Gastroesophageal sphincter (tissue), 4 donors: ENCODE measurements at regions not wholly inside any gene's neighbourhood (a gene's known extent, or its start where the extent isn't known, plus 50 kb on each side); places are given as distances from the start of the nearest gene placed in this dataset.
"Not testable (repeated sequence)": the region's sequence is repeated elsewhere in the genome, so short reads cannot be mapped to it uniquely, and the experiment has no call there.

Experiments
- ATAC-seq: fragments of 150-250 bp; one replicate; pipeline ENCODE4 v1.9.1; 2016; ENCODE audit warnings: mild to moderate bottlenecking, moderate library complexity
- H3K27ac ChIP-seq, 4 donors: fragments of 200-600 bp; sonication (generic) in 3 of 4; 1 replicate in 3 of 4; 2 replicates in 1 of 4; pipeline ENCODE4 v1.5.1; 2016 to 2019
- H3K27me3 ChIP-seq: fragments of 200-600 bp; sonication (generic); one replicate; pipeline ENCODE4 v1.5.1; 2019
- H3K36me3 ChIP-seq, 2 donors: fragments of 200-600 bp; sonication (generic); one replicate each; pipeline ENCODE4 v1.5.1; 2019; ENCODE audit warnings: control low read depth in 1 of 2
- H3K4me1 ChIP-seq, 3 donors: fragments of 200-600 bp; sonication (generic); 1 replicate in 2 of 3; 2 replicates in 1 of 3; pipeline ENCODE4 v1.5.1; 2016 to 2019; ENCODE audit warnings: control low read depth in 2 of 3
- H3K4me3 ChIP-seq, 2 donors: fragments of 200-600 bp; sonication (generic); one replicate each; pipeline ENCODE4 v1.5.1; 2019; ENCODE audit warnings: mild to moderate bottlenecking in 1 of 2, moderate library complexity in 1 of 2
- H3K9me3 ChIP-seq, 3 donors: fragments of 200-600 bp; sonication (generic); one replicate each; pipeline ENCODE4 v1.5.1; 2017 to 2019; ENCODE audit warnings: control low read depth in 2 of 3
- EP300 ChIP-seq: sonication (generic); formaldehyde crosslinking; IDR thresholded peaks from one replicate; pipeline ENCODE4 v1.6.1; 2017; ENCODE audit warnings: antibody characterized with exemption, mild to moderate bottlenecking
- POLR2A ChIP-seq, 2 donors: fragments of 450-650 bp; IDR thresholded peaks; one replicate each; pipeline ENCODE4 v1.6.1; 2017; ENCODE audit warnings: antibody characterized with exemption in 2 of 2, mild to moderate bottlenecking in 2 of 2, moderate library complexity in 1 of 2
- POLR2AphosphoS5 ChIP-seq: sonication (generic); formaldehyde crosslinking; IDR thresholded peaks from one replicate; pipeline ENCODE4 v1.6.1; 2017; ENCODE audit warnings: antibody characterized with exemption
- WGBS, 2 donors: methylation state at CpG; one replicate each; pipeline ENCODE4 v1.1.5; 2018; ENCODE audit warnings: low coverage in 1 of 2; 5-methylcytosine and 5-hydroxymethylcytosine counted together
- TF ChIP-seq, protein P1 (sequence below), 4 experiments: fragments of 200-600 bp in 2 of 4; fragments of 450-650 bp in 2 of 4; sonication (generic) in 1 of 4; IDR thresholded peaks; one replicate each; pipeline ENCODE4 v1.5.1; 2017 to 2019; ENCODE audit warnings: antibody characterized with exemption in 4 of 4, mild to moderate bottlenecking in 2 of 4, moderate library complexity in 2 of 4

DNA sequence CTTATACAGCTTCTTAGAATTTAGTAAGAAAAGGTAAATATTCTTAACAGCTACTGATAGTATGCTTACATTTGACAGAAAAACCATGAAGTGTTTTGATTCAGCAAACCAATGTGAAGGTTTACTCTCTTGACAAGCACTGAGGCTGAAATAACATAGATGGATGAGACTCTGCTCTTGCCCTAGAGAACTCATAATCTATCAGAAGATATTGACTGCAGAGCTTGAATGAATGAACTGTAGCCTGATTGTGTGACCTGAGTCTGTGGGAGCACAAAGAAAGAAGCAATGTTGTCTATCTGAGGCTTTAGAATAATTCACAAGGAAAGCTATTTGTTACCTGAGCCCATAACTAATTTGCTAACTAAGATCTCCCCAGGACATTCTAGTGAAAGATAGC, 1235.3 kb downstream of the OLFM4 start:
- TF ChIP-seq POLR2A (IDR thresholded peaks at IDR 0.05) (no peak), EP300 (no peak)
- TF ChIP-seq, protein P1, sequence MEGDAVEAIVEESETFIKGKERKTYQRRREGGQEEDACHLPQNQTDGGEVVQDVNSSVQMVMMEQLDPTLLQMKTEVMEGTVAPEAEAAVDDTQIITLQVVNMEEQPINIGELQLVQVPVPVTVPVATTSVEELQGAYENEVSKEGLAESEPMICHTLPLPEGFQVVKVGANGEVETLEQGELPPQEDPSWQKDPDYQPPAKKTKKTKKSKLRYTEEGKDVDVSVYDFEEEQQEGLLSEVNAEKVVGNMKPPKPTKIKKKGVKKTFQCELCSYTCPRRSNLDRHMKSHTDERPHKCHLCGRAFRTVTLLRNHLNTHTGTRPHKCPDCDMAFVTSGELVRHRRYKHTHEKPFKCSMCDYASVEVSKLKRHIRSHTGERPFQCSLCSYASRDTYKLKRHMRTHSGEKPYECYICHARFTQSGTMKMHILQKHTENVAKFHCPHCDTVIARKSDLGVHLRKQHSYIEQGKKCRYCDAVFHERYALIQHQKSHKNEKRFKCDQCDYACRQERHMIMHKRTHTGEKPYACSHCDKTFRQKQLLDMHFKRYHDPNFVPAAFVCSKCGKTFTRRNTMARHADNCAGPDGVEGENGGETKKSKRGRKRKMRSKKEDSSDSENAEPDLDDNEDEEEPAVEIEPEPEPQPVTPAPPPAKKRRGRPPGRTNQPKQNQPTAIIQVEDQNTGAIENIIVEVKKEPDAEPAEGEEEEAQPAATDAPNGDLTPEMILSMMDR (IDR thresholded peaks at IDR 0.05): no peak
- Histone ChIP-seq H3K4me3 (no peak overlapping the region), H3K36me3 (no peaks in the 10 kb centered on the region), H3K27ac (no peak overlapping the region), H3K4me1 (no peaks in the 10 kb centered on the region), H3K27me3 (no peaks in the 10 kb centered on the region), H3K9me3 (no peaks in the 10 kb centered on the region)
- no peak for ATAC-seq

DNA sequence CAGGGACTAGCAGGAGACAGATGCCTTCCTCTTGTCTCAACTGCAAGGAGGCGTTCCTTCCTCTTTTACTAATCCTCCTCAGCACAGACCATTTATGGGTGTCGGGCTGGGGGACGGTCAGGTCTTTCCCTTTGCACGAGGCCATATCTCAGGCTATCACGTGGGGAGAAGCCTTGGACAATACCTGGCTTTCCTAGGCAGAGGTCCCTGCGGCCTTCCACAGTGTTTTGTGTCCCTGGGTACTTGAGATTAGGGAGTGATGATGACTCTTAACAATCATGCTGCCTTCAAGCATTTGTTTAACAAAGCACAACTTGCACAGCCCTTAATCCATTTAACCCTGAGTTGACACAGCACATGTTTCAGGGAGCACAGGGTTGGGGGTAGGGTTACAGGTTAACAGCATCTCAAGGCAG, 1238.6 kb downstream of the OLFM4 start:
- not testable (repeated sequence) for H3K4me3 ChIP-seq, ATAC-seq, H3K27me3 ChIP-seq, H3K9me3 ChIP-seq, H3K4me1 ChIP-seq, H3K27ac ChIP-seq, H3K36me3 ChIP-seq
- WGBS, 2 donors: 51% methylated on average over 6 of the region's 6 CpGs; no CpG with 5 or more reads in 1 of the 2 donors

DNA sequence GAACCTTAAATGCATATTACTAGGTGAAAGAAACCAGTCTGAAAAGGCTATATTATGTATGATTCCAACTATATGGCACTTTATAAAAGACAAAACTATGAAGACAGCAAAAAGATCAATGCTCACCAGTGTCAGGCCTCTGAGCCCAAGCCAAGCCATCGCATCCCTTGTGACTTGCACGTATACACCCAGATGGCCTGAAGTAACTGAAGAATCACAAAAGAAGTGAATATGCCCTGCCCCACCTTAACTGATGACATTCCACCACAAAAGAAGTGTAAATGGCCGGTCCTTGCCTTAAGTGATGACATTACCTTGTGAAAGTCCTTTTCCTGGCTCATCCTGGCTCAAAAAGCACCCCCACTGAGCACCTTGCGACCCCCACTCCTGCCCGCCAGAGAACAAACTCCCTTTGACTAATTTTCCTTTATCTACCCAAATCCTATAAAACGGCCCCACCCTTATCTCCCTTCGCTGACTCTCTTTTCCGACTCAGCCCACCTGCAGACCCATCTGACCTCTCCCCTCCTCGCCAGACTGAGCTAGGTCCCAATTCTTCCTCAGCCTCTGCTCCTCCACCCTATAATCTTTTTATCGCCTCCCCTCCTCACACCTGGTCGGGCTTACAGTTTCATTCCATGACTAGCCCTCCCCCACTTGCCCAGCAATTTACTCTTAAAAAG, 1239.5 kb downstream of the OLFM4 start:
- ATAC-seq, H3K27ac ChIP-seq, H3K4me1 ChIP-seq, H3K27me3 ChIP-seq, H3K4me3 ChIP-seq, H3K9me3 ChIP-seq, H3K36me3 ChIP-seq: not testable (repeated sequence)
- 83 to 85% methylated on average over 5 to 11 of the region's 11 CpGs for WGBS, 2 donors

DNA sequence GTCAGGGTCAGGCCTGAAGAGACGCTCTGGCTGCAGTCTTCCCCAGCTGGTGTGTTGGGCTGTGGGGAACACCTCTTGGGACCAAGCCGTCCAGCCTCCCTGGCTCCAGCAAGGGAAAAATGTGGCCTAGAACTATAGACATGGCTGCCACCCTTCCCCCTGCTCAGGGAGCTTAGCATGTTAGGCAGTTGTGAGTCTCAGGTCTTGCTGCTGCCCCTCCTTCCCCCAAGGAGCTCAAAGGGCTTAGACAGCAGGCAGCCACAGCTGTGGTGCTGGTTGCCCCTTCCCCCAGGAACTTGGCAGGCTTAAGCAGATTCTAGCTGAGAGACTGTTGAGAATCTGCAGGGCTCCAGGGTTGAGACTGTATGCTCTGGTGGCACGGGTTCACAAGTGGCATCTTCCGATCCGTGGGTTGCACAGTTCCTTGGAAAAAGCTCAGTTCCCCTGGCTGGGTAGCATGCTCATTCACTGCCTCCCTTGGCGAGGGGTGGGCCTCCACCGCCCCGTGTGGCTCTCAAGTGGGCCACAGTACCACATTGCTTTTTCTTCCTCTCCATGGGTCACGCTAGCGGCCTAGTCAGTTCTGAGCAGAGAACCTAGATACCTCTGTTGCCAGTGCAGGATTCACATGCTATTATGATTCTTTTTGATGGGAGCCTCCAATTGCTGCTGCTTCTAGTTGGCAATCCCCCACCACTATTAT, 1258.6 kb downstream of the OLFM4 start:
- WGBS, 2 donors: 96% methylated on average over 7 of the region's 10 CpGs; no CpG with 5 or more reads in 1 of the 2 donors
- no peak overlapping the region for H3K27ac ChIP-seq
- H3K9me3 ChIP-seq: peaks cover 0 to 23% (median 0%) of the 10 kb centered on the region in 3 donors
- H3K36me3 ChIP-seq: no peaks in the 10 kb centered on the region
- TF ChIP-seq EP300 (no peak), POLR2A (IDR thresholded peaks at IDR 0.05) (no peak), POLR2AphosphoS5 (no peak)
- TF ChIP-seq, protein P1 (IDR thresholded peaks at IDR 0.05): no peak
- H3K4me3 ChIP-seq: no peak overlapping the region
- H3K4me1 ChIP-seq: no peaks in the 10 kb centered on the region
- H3K27me3 ChIP-seq: no peaks in the 10 kb centered on the region
- no peak for ATAC-seq

DNA sequence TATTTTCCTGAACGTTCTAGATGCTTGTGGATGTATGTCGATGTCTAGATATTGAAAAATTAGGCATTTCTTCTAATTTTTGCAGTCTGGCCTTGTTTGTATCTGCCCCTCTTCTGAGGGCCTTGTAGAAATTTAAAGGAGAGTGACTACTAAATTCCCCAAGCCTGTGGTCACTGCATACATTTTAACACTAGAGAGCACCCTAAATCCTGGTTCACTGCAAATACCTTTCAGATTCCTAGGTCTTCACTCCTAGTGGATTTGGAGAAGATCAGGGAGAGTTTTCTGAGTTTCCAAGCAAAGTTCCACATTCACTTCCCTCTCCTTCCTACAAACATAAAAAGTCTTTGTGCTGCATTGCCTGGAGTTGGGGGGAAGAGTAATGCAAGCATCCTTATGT, 1272.5 kb downstream of the OLFM4 start:
- Histone ChIP-seq H3K27me3 (no peaks in the 10 kb centered on the region), H3K27ac (no peak overlapping the region), H3K4me1 (no peaks in the 10 kb centered on the region), H3K4me3 (no peak overlapping the region), H3K9me3 (peaks cover 0 to 10% (median 0%) of the 10 kb centered on the region in 3 donors), H3K36me3 (no peaks in the 10 kb centered on the region)
- no peak for ATAC-seq
- 84 to 93% methylated on average over 2 of the region's 2 CpGs for WGBS, 2 donors
- TF ChIP-seq POLR2AphosphoS5 (no peak), EP300 (no peak), POLR2A (IDR thresholded peaks at IDR 0.05) (no peak)
- TF ChIP-seq, protein P1 (IDR thresholded peaks at IDR 0.05): no peak

DNA sequence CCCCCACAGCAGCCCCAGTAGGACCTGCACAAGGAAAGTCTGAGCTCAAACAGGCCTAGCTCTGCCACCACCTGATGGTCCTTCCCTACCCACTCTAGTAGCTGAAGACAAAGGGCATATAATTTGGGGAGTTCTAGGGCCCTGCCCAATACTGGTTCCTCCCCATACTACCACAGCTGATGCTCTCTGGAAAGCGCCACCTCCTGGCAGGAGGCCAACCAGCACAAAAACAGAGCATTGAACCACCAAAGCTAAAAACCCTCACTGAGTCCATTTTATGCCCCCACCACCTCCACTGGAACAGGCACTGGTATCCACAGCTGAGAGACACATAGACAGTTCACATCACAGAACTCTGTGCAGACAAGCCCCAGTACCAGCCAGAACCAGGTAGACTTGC, 1276.8 kb downstream of the OLFM4 start:
- Histone ChIP-seq H3K27ac (no peak overlapping the region), H3K27me3 (no peaks in the 10 kb centered on the region), H3K4me1 (no peaks in the 10 kb centered on the region), H3K9me3 (peaks cover 0 to 10% (median 0%) of the 10 kb centered on the region in 3 donors), H3K36me3 (no peaks in the 10 kb centered on the region), H3K4me3 (no peak overlapping the region)
- no peak for TF ChIP-seq POLR2A (IDR thresholded peaks at IDR 0.05)
- no peak for TF ChIP-seq EP300
- TF ChIP-seq, protein P1 (IDR thresholded peaks at IDR 0.05): no peak
- TF ChIP-seq POLR2AphosphoS5: no peak
- no peak for ATAC-seq
- no CpG with 5 or more reads among the region's 1 CpG for WGBS, 2 donors
